ENCODE measurements at regions not wholly inside any gene's neighbourhood (a gene's known extent, or its start where the extent isn't known, plus 50 kb on each side); places are given as distances from the start of the nearest gene placed in this dataset.

DNA sequence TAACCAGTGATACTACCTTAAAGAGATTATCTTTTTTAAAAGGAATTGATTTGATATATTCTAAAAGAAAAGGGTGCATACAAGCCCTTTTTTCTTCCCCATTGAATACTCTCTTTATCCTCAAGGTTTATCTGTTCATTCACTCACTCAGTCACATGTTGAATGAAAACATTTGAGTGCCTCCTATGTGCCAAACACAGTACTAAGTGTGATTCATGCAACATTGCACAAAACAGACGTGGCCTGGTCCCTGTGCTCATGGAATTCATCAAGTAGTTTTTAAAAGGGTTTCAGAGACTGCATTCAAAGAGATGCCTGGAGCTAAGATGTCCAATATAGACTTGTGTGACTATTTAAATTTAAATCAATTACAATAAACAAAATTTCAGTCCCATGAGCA, 462.2 kb upstream of the MDFIC2 start:
- TF ChIP-seq, protein P1, sequence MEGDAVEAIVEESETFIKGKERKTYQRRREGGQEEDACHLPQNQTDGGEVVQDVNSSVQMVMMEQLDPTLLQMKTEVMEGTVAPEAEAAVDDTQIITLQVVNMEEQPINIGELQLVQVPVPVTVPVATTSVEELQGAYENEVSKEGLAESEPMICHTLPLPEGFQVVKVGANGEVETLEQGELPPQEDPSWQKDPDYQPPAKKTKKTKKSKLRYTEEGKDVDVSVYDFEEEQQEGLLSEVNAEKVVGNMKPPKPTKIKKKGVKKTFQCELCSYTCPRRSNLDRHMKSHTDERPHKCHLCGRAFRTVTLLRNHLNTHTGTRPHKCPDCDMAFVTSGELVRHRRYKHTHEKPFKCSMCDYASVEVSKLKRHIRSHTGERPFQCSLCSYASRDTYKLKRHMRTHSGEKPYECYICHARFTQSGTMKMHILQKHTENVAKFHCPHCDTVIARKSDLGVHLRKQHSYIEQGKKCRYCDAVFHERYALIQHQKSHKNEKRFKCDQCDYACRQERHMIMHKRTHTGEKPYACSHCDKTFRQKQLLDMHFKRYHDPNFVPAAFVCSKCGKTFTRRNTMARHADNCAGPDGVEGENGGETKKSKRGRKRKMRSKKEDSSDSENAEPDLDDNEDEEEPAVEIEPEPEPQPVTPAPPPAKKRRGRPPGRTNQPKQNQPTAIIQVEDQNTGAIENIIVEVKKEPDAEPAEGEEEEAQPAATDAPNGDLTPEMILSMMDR (IDR thresholded peaks at IDR 0.05; ENCODE audit: control extremely low read depth, extremely low read depth, low read depth, missing control alignments) = no peak
- ChIA-PET POLR2A (no interaction called here), CTCF (no interaction called here)
- DNase-seq (ENCODE audit: extremely low spot score) = no peak

DNA sequence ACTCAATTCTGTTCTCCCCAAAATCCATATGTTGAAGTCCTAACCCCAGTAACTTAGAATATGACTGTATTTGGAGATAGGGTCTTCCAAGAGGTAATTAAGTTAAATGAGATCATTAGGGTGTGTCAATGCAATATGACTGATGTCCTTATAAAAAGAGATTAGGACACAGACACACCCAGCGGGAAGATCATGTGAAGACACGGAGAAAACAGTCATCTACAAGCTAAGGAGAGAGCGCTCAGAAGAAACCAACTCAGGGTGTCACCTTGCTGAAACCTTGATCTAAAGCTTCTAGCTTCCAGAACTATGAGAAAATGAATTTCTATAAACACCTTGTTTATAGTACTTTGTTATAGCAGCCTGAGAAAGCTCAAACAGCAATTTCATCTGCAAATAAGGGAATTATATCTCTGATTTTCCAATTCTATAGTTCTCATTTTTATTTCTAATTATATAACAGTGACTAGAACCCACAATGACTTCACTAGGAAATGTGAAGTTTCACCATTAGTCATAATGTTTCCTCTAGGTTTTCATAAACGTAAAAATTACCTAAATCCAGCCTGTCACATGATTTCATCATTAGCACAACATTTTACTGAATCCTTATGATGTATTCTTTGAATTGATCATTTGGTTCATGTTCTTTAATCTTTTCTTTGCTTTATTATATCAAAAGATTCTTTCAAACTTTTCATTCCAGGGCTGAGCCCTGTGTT, 459.1 kb upstream of the MDFIC2 start:
- POLR2A ChIA-PET = no interaction called here
- TF ChIP-seq, protein P1 (IDR thresholded peaks at IDR 0.05; ENCODE audit: control extremely low read depth, extremely low read depth, low read depth, missing control alignments) = no peak
- CTCF ChIA-PET = no interaction called here
- no peak for DNase-seq (ENCODE audit: extremely low spot score)

DNA sequence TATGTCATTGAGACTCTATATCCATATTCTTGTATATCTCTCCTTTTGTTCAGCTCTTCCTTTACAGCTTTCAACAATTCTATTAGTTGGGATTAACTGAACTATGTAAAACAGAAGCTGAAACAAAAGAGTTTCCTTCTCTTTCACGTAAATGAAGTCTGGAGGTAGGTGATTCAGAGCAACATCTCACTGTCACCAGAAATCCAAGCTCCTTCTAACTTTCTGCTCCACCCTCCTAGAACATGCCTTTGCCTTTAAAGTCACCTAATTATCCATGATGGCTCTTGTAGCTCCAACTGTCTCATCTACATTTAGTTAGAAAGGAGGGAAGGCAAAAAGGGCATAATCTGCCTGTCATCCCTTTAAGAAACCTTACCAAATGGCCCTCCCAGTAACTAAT, 458.2 kb upstream of the MDFIC2 start:
- ChIA-PET CTCF (no interaction called here), POLR2A (no interaction called here)
- TF ChIP-seq, protein P1 (IDR thresholded peaks at IDR 0.05; ENCODE audit: control extremely low read depth, extremely low read depth, low read depth, missing control alignments) = no peak
- no peak for DNase-seq (ENCODE audit: extremely low spot score)

DNA sequence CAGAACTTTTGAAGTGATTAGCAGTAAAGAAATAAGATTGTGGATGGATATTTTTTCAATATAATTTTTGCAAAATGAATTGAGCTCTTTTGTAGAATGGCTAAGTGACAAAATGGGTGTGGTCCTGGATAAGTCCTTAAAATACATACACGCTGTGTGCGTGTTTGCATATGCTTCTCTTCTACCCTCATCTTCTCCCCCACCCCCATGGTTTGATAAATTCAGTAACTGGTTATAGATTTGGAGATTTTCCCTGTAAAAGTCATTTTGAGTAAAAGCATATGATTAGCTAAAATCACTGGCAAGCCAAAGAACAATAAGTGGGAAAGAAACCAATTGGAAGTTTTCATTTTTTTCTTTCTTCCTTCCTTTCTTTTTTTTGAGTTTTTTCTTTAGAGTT, 453.9 kb upstream of the MDFIC2 start:
- TF ChIP-seq, protein P1 (IDR thresholded peaks at IDR 0.05; ENCODE audit: control extremely low read depth, extremely low read depth, low read depth, missing control alignments) = no peak
- no peak for DNase-seq (ENCODE audit: extremely low spot score)
- CTCF ChIA-PET = interaction anchor here (1.0 to 1.2 kb wide), 2 partner anchors 12 to 14 kb away, joined by 3 read pairs; no protein-coding TSS in a partner anchor
- POLR2A ChIA-PET = no interaction called here

DNA sequence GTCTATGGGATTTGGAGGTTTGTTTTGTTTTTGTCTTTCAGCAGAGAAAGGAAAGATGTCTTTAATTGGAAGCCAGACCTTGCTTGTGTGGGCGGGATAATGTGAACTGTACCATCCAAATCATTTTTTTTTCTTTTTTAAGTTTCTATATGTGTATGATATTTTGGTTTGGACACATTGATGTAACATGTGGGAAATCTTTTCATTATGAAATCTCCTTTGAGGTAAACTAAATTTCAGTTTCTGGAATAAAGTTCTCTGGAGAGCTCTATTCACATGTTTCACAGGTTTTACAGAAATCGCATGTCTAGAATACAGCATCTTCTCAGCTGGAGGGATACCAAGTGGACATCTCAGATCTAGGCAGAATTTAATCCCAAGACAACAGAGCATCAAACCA, 451.5 kb upstream of the MDFIC2 start:
- TF ChIP-seq, protein P1 (IDR thresholded peaks at IDR 0.05; ENCODE audit: control extremely low read depth, extremely low read depth, low read depth, missing control alignments) = no peak
- no peak for DNase-seq (ENCODE audit: extremely low spot score)
- ChIA-PET CTCF (no interaction called here), POLR2A (no interaction called here)

DNA sequence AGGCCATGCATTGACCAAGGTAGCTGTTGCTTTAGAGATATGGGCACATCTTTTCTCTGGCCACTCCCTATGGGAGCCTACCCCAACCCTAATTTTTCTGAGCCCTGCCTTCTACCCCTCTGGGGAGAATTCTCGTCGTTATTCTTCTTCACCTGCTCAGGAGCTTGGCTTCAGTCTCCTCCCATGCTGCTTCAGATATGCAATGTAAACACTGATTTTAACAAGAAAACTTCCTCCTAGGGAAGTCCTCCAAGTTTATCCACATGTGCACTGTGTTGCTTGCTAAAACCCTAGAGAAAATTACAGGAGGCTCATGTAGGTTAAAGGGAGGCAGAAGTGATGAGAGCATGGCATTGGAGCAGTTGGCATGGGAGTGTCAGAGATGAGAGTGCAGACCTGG, 445.2 kb upstream of the MDFIC2 start:
- ChIA-PET POLR2A (no interaction called here), CTCF (no interaction called here)
- DNase-seq (ENCODE audit: extremely low spot score) = no peak
- TF ChIP-seq, protein P1 (IDR thresholded peaks at IDR 0.05; ENCODE audit: control extremely low read depth, extremely low read depth, low read depth, missing control alignments) = no peak
